RPMI7951 (cell line): ENCODE measurements at regions not wholly inside any gene's neighbourhood (a gene's known extent, or its start where the extent isn't known, plus 50 kb on each side); places are given as distances from the start of the nearest gene placed in this dataset.
A peak's percentile ranks its signal among the peaks of the same experiment; 100 is the strongest.

Experiments
- DNase-seq: peaks from one replicate; pipeline ENCODE4 v3.0.0-alpha.2; 2012; ENCODE audit warnings: low read depth

DNA sequence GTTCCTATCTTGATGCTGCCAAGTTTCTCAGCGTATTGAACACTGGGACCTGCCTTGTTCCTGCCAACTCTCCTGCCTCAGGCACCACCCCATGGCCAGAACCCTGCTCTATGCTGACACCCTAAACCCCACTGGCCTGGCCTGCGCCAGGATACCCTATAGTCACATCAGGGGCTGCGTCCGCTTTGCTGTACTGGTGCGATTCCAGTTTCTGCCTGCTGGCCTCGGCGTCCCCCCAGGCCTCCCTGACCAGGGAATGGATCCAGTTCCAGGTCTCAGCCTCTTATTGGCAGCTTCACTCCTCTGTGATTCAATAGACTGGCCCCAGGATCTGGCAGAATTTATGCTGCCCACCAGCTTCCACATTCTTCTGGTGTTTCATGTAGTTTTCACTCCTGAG lies 55.0 kb downstream of the GPR6 start:
- no peak for DNase-seq

GRCh38 chr6:110033749-110034666 lies 55.9 kb downstream of the GPR6 start:
- DNase-seq: no peak

DNA sequence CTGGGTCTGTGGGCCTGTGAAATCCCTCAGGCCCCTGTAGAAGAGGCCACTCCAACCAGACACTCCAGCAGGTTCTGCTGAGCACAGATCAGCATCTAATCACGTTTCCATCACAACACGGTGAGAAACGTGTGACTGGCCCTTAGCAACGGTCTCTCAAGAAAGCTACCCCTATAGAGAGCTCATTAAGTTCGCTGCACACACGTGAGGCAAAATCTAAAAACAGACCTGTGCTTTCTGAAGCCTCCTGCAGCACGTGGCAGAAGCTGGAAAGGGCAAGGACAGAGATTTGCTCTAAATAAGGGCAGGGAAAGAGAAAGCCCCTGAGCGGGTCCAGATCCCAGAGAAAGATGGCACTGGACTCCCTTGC lies 56.5 kb downstream of the GPR6 start:
- no peak for DNase-seq

- DNase-seq: no peak
These were observed 57.2 kb downstream of the GPR6 start for GRCh38 chr6:110035321-110035720.

- DNase-seq: no peak
These were observed 58.5 kb downstream of the GPR6 start for GRCh38 chr6:110036408-110037302.

DNA sequence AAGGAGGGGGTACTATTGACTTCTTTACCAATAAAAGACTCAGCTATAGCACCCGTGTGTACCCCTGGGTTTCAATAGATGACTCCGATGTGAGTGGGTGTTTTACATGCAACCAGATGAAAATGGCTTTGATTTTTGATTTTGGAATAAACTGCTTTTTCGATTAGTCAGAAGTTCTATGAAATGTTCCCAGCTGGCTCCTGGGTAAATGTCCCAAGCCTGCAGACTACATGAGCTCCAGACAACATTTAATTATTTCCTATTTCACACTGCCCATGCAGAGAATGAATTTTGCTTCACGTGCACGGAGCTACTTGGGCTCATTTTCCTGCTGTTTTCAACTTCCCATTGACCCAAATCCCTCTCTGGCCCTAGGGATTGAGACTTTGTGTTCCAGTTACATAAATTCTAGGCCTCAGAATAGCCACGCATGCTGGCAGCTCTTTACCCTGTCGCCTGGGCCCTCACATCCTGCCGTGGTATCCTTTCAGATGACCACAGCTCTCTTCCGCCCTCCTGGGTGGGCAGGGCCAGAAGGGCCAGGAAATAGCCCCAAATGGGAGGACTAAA lies 59.7 kb downstream of the GPR6 start:
- DNase-seq: no peak

DNA sequence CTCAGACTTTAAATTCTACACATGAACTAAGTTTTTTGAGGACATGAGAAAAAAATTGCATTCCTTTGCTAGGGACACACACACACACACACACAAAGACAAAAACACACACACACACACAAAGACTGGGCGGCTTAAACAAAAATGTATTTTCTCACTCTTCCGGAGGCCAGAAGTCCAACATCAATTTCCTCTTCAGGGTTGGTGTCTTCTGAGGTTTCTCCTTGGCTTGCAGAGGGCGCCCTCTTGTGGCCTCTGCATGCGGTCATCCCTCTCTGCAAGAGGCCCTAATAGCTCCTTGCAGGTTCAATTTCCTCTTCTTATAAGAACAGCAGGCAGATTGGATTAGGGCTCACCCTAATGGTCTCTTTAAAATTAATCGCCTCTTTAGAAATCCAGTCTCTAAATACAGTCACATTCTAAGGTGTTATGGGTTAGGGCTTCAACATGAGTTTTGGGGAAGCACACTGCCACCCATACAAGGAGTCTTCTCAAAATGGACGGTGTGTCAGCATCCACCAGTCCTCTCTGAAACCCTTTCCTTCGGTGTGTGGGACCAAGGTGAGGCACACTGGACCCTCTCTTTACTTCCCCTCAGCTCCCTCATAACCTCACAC lies 61.4 kb downstream of the GPR6 start:
- DNase-seq: peak; percentile 76

DNA sequence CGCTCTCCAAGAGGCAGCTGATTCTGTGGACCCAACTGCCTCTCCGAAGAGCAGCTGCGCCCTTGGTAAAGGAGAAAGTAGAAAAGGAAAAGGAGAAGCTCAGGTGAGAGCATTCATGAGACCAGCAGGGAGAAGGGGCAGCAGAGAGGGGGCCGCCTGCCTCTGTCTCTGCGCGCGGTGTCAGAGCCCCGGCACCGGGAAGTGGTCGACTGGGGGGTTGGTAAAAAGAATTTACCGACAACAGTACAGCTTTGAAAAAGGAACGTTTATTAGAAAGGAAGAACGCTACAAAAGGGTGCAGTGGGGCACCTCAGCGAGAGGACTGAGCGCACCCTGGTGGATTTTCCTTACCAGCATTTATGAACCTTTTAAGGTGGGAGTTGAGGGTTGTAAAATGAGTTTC lies 61.9 kb downstream of the GPR6 start:
- peak; percentile 13 for DNase-seq

GRCh38 chr6:110040716-110041115 lies 62.6 kb downstream of the GPR6 start:
- no peak for DNase-seq

DNA sequence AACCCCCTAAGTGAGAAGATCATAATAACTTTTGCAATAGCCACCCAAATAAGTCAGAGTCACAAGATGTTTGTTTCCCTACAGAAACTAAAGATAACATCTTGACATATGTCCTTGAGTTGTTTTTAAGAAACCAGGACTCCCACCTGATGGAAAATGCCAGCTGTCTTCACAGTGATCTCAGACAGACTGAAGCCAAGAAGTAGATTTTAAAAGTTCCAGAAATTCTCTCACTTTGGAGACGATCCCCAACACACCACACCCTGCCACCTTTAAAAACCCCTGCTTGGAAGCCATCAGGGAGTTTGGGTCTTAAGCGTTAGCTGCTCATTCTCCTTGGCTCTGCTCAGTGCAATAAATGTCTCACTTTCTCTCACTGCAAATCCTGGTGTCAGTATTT lies 63.0 kb downstream of the GPR6 start:
- DNase-seq: no peak

DNA sequence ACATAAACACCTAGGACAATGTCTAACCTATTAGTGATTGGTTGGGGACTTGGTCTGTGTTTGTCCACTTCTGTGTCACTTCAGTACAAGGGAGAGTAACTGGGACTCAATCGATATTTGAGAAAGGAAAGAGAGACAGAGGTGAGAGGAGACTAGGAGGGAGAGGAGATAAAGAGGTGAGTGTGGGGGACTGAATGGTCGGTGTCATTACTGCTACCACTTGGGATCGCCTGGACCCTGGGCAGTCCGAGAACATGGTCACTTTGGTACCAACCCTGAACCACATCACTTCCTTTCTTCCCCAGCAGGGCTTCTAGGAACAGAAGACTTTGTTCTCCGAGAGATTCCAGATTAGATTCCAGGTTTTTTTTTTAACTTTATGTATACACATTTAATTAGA lies 63.7 kb downstream of the GPR6 start:
- no peak for DNase-seq

GRCh38 chr6:110042670-110043296 lies 64.7 kb downstream of the GPR6 start:
- no peak for DNase-seq

DNA sequence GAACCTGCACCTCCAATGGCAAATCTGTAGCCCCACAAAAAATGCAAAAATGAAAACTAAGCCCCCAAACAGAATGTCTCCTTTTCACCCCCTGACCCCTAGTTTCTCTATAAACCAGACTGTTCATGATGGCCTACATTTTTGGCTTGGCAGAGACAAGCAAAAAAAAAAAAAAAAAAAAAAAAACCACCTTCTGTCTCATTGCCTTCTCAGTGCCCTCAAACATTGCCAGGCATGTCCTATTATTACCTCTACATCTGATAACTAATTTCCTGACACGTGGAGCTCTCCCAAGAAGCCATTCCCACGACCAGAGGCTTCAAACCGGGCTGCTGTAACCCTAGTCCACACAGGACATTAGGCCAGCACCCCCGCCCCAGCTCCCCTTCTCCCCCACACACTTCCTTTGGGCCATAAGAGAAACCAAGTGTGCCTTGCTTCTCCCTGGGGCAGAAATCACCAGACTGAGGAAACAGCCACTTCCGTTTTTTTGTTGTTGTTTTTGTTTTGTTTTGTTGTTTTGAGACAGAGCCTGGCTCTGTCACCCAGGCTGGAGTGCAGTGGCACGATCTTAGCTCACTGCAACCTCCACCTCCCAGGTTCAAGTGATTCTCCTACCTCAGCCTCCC lies 65.4 kb downstream of the GPR6 start:
- no peak for DNase-seq

GRCh38 chr6:110044096-110044495 lies 66.0 kb downstream of the GPR6 start:
- no peak for DNase-seq

- DNase-seq: no peak
These were observed 66.5 kb downstream of the GPR6 start for GRCh38 chr6:110044622-110045021.

- DNase-seq: no peak
These were observed 70.2 kb downstream of the GPR6 start for GRCh38 chr6:110048221-110048875.

DNA sequence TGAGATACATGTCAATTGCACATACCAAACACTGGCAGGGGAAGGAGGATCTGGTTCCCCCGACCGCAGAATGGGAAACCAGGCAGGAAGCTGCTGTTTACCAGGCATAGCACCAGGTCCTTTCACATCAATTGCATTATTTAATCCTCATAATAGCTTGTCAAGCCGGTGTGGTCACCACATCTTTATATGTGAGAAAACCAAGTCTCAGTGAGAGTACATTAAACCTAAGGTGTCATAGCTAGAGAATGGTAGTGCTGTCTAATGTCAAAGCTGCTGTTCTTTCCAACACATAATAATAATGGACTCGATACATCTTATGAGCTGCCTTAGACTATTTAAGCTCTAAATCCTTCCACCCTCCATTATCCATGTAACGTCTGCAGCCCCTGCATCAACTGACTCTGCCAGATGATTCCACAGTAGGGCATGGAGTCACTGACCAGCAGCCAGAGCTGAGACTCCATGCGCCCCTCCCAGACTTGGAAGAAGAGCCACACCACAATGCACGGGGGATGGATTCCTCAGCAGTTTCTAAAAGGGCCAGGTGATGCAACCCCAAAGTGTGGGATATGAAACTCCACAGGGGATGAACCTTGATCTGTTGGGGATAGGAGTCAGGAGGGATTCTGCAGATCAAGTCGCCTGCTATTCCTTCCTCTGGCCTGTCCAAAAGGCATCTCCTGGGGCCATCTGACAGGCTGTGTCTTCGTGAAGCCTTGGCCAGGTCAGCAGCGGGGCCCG lies 71.8 kb downstream of the GPR6 start:
- DNase-seq: no peak
